GM19351 (cell line): ENCODE measurements at regions not wholly inside any gene's neighbourhood (a gene's known extent, or its start where the extent isn't known, plus 50 kb on each side); places are given as distances from the start of the nearest gene placed in this dataset.
"Not testable (repeated sequence)": the region's sequence is repeated elsewhere in the genome, so short reads cannot be mapped to it uniquely, and the experiment has no call there.

Experiments
- ATAC-seq: cut with Tn5 transposase; IDR thresholded peaks from one replicate; pipeline ENCODE4 v1.9.1; 2021; ENCODE audit warnings: mild to moderate bottlenecking, moderate library complexity; ENCODE audit not compliant: unreplicated experiment

DNA sequence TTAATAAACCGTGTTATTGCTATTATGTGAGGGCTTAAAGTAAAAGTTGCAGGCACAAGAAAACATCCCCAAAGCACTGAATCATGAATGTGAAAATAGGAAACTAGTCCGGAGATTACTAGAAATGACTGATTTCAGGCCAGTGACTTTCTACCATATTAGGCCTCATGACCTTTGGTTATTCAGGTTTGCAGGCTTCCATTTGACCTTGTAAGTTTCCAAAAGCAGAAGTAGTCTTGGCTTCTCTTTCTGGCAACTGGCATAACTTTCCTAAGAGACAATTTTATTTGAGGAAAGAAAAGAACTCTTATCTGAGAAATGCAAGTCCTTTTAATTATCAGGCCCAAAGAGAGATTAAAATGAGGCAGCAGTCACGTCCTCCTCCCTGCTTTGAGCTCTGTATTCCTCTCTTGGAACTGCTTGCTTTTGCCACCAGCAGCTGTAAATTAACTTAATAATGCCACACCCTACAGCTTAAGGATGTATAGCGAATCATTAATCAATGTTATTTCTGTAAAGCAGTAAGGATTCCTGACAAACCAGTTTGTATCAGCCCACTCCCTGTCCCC is 225.0 kb upstream of the FAM240B start:
- not testable (repeated sequence) for ATAC-seq

DNA sequence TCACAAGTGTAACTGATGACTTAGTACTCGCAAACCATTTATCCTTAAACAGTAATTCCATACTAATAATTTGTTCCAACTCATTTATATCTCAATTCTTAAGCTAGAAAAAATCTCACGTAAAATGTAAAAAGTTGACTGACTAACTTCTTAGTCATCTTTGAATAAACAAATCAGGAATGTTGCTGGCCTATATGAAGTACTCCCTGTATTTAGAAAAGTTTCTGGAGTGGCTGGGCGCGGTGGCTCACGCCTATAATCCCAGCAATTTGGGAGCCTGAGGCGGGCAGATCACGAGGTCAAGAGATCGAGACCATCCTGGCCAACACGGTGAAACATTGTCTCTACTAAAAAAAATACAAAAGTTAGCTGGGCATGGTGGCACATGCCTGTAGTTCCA is 220.6 kb upstream of the FAM240B start:
- ATAC-seq, result not testable (repeated sequence)

DNA sequence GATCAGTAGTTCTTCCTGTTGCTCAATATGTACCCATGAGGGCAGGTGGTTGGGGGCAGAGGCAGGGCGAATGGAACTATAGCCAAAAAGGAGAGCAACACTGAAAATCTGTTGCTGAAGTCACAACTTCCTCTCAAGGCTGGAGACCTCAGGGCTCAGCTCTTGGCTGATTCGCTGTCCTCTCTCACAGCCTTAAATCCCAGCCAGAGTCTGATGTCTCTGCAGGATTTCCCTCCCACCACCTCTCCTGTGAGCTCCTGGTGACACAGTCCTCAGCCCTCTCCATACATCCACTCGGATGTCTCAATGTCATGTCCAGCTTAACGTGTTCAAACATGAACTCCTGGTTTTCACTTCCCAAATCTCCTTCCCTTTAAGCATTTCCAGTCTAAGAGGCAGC is 218.7 kb upstream of the FAM240B start:
- ATAC-seq, result not testable (repeated sequence)

DNA sequence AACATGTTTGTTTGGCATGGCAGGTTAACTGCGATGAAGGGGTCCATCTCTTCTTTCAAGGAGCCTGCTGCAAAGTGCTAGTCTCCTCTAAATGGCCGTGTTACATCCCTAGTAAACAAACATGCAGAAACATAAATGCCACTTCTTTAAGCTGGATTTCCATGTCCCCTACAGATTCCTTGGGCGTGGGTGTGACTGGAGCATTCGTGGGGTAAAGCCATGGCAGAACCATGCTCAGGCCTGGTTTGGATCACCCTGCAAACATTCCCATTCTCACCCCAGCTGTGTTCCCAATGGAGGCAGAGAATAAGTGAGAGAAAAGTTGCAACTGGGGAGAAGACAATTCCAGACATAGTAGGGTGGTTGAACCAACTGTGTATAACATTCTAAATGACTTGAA is 208.0 kb upstream of the FAM240B start:
- not testable (repeated sequence) for ATAC-seq

DNA sequence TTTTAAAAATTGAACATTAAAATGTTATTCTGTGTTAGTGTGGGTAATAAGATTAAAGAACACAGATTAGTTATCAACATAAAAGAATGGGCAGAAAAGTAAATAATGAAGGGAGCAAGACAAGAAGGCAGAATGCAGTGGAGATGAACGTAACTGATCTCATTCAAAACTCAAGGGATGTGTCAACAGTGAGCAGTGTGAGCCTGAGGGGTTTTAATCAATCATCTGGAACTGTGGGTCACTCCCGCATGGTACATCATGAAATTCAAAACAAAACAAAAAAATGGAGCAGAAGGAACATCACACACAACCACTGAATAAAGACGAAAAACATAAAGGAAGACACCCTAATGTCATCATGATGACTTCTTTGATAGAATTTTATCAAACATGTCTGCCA is 206.6 kb upstream of the FAM240B start:
- not testable (repeated sequence) for ATAC-seq

DNA sequence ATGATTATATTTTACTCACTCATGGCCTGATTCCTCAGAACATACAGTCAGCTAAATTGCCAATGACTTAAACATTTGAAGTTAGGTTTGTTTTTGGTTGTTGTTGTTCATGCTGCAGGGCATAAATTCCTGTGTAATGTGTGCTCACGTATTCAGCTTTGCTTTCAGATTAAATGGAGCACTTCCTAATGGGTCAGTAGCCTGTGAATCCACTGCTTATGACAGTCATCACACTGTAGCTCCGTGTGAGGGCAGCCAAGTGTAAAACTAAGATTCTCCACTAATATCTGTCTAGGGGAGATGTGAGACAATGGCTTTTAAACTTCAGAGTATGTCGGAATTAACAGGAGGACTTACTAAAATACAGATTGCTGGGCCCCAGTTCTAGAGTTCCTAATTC is 201.3 kb upstream of the FAM240B start:
- ATAC-seq, result not testable (repeated sequence)

DNA sequence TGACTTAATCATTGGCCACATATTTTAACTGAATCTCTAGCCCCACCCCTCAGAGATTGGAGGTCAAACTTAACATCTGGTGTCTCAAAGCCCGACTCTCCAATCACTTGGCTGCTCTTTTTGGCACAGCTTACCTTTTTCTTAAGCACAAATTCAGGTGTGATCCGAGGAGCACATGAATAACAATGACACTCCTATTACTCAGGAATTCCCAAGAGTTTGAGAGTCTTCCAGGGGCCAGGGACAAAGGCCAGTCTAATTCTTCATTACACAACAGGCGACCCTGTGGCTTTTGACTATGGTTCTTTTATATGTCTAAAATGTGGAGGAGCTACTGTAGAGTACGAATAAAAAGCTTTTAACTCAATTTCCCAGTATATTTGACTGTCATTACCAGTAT is 190.7 kb upstream of the FAM240B start:
- ATAC-seq, result not testable (repeated sequence)

DNA sequence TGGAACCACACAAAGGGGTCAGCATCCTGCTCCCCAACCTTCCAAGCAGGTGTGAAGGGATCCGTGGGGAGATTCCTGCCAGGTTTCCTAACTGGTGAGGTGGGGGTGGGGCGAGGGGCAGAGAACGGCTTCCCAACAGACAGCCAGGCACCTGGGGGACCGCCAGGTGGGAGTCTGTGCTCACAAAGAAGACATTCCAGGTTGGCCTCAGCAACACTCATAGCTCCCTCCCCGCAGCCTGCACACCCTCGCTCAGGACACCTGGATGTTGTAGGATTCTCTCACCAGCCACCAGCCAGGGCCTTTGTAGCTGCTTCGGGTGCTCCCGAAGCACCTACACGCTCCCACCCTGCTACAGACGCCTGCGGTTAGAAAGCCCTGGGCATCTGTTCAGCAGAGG is 184.8 kb upstream of the FAM240B start:
- ATAC-seq, result not testable (repeated sequence)

DNA sequence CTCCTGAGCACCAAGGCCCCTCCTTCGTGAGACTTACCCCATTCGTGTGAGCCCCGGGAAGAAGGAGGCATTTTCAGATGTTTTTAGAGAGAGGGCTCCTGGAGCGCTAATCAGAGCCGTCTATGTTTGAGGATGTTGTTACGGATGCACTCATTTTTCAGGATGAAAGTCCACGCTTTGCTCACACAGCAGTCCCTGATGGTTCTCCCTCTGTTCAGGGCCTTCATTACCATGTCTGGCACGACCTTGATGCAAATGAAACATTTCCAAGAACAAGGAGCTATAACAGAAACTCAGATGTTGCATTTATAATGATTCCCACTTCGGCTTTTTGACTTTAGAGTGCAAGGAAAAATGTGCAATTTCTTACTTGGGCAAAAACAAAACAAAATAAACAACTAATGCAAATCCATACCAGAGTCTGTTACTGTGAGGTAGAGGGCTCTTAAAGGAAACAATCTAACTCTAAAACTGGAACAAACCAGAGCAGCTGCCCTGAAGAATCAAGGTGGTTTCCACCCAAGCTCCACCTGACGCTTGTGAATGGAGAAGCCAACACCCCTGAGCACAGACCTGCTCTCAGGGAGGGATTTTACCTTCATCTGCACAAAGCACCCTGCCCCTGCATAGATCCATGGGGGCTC is 181.7 kb upstream of the FAM240B start:
- not testable (repeated sequence) for ATAC-seq

DNA sequence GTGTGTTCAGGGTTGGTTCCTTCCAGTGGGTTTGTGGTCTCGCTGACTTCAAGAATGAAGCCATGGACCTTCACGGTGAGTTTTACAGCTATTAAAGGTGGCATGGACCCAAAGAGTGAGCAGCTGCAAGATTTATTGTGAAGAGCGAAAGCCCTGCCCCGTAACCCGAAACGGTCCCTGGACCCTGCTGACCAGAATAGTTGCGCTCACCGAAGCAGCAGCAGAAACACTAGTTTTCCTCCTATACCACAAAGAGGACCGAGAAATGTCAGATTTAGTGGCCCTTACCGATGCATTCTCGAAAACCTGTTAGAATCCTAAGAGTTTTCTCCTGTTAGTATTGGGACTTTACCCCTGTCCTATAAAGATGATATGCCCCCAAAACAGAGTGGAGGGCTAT is 176.5 kb upstream of the FAM240B start:
- ATAC-seq, result not testable (repeated sequence)

DNA sequence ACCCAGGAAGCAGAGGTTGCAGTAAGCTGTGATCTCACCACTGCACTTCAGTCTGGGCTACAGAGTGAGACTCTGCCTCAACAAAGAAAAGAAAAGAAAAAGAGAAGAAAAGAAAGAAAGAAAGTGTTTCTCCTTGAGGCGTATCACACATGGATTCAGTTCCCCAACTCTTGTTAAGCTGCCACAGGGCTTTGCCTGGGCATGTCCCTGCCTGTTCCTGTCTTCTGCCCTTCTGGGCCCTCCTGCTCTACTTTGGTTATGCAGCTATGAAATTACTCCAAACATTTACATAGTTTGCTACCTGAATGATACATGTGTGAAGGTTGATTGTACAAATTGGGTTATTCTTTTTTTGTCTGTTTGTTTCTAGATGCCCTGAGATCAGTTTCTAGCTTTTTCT is 175.3 kb upstream of the FAM240B start:
- not testable (repeated sequence) for ATAC-seq

DNA sequence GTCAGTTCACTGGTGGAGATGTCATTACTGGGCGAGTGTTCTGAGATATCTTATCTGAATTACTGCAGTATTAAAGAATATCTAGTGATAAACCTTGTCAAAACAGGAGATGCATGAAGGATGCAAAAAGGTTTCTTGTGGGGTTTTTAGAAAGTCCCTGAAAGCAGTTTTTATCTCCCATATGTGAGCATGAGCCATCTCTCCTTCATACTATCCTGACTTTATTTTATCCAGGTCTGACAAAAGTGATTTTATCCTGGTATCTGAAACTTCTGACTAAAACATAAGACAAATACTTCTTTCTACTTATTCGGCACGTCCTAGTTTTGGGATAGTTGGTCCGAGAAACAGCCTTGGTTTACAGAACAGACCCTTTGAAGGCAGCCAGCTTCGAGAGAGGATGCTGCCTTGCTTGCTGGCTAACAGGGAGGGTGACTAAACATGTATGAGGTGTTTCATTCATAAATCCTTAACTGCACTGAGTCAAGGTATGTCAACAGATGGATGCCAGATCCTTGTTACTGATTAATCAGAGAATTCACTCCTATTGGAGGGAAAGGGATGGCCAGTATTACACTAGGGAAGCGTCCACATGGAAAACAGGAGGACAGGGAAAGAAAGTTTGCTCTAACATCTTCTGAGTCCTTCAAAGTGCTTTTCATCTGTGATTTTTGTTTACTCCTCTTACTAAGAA is 172.8 kb upstream of the FAM240B start:
- not testable (repeated sequence) for ATAC-seq

DNA sequence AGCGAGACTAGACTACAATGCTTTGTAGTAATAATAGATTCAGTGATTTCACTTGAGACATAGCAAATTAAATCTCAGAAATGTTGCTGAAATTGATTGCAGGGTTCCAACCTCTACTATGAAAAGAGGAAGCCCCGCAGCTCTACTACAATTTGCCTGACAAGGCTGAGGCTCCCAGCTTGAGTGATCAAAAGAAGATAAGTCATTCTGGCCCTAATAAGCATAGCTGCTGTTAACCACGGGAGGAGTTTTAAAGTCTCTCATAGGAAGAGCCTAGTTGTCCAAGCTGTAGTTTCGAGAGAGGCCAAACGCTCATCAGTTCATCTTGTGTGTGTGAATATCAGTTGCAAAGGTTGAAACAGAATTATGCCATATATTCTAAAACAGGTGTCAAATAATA is 166.1 kb upstream of the FAM240B start:
- peak; percentile 77 for ATAC-seq

DNA sequence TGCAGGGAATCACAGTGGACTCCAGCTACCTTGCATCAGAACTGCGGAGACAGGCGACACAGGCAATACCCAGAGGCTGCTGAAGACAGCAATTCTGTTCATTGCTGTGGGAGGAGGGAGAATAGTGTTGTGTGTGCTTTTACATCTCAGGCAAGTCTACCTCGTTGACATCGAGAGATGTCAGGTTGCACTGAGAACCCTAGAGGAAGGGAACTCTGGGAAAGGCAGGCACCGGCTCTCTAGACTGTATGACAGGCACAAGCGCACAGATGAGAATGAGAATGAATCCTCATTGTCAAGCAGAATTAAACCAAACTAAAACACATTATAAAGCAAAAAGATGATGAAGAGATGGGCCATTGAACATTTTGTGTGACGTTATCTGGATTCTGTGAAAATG is 155.7 kb upstream of the FAM240B start:
- not testable (repeated sequence) for ATAC-seq

DNA sequence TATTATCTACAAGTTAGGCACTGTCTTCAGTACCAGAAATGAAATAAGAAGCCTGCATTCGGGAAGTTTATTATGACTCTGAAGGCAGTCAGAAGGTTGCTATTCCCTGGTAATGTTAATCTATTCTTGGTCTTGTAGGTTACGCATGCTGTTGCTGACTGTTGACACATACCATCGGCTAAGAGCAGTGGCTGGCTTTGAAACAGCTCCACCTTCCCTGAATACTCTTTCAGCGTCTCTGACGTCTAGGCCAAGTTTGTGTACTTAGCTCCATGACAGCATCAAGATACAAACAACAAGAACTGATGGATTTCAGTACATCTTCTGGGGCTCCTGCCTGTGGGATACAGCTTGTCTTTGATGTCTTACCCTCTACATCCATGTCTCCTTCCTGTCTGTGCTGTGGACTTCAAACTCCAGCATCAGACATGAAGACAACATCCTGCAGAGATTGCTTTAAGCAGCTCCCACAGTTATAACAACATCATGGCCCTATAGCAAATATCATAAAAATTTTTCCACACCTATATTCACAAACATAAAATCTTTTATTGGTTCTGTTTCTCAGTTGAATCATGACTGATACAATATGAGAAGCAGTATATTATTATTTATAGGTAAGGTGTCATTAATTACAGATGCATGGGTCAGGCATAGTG is 151.5 kb upstream of the FAM240B start:
- not testable (repeated sequence) for ATAC-seq

DNA sequence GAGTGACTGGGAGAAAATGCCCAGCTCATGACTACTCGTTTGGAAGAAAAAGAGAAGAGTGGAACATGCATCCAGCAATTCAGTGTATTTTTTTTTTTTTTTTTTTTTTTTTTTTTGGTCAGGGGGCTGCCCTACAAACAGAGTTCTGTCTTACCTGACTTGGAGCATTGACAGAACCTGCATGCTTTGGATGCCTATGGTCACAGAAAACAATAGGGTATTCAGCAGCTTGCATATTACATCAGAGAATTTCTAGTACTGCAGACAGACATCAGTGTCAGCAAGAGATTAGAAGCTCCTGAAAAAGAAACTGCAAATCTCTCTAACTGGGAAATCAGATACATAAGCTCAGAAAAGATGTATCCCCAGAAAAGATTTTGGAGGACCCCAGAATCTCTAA is 139.9 kb upstream of the FAM240B start:
- not testable (repeated sequence) for ATAC-seq

DNA sequence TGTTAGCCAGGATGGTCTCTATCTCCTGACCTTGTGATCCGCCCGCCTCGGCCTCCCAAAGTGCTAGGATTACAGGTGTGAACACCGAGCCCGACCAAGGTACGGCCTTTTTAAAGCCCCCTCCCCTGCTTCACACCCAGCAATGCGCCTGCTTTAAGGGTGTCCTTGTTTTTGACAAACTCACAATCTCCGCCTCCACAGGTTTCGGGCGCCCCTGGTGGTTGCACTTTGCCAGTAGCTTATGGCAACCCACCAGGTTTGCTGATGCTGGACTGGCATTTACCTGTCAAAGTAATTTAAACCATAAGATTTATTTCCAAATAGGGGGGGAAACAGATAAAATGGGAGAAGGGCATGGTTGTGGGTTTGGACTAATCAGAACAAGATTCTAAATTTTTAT is 129.0 kb upstream of the FAM240B start:
- ATAC-seq, result not testable (repeated sequence)

DNA sequence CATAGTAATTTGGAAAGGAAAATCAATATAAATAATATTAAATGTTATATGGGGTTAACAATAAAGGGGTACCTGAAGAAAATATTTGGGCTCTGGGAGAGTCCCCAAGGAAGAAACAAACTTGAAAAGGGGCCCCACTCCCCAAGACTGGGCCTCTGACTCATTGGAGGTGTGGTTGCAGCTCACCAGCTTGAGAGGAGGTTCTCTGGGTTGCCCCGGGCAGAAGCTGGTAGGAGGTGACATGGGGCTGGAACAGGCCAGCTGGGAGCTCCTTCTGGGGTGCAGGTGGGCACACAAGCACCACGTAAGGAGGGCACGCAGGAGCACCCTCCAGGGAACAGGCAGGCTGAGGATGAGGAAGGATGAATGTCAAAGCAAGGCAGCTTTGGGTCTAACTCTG is 120.3 kb upstream of the FAM240B start:
- not testable (repeated sequence) for ATAC-seq

DNA sequence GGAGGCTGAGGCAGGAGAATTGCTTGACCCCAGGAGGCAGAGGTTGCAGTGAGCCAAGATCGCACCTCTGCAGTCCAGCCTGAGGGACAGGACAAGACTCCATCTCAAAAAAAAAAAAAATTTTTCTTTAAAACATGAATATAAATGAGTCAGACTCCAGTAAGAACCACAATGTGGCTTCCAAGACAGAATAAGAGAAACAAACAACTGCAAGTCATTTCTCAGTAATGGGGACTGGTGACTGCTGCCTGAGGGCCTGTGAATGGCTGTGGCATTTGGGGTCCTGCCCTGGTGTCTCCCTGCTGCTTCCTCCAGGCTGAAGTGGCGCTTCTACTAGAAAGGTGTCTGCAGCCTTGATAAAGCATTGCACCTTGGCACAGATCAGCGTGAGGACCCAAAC is 113.8 kb upstream of the FAM240B start:
- not testable (repeated sequence) for ATAC-seq

DNA sequence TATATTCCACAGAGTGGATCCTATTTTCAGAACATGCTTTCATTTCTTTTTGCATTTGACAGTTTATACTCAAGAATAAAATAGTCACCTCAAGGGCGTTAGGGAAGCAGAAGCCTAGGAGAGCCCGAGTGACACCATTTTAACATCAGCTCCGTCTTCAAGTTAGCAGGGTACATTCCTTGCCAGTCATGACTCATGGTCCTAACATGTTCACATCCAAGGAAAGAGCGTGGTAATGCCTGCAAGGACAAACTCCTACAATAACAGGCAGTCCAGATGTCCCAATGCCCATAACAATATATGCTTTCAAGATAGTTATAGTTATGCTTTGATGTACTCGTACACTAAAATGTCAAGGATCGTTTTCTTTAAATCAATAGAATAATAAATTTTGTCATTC is 93.9 kb upstream of the FAM240B start:
- ATAC-seq, result not testable (repeated sequence)

DNA sequence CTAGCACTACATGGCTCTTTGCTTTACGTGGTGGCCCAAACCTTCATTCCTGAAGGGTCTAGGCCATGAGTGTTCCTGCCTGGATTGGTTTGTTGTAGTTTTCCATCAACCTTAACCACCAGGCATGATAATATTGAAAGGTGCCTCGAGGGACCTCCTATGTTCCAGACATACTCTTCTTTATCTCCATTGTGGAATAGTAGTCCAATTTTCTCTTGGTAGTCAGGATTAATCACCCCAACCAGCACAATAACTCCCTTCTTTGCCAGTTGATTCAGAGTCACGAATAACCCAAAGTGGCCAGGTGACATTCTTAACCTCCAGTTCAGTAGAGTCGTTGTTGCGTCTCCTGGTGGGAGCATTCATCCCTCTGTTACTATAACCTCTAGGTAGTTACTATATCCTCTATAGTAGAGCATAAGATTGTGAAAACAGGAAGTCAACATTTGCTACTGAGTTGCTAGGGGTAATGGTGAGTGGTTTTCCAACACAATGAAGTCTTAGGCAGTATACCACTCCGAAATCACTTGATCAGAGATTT is 88.1 kb upstream of the FAM240B start:
- not testable (repeated sequence) for ATAC-seq
